WERI-Rb-1 (cell line): ENCODE measurements at regions not wholly inside any gene's neighbourhood (a gene's known extent, or its start where the extent isn't known, plus 50 kb on each side); places are given as distances from the start of the nearest gene placed in this dataset.

Experiments used
- DNase-seq: peaks from one replicate; pipeline ENCODE4 v3.0.0-alpha.2; 2020
- H3K27ac ChIP-seq: fragments of 250-450 bp; sonication (Bioruptor Pico); 2 replicates; pipeline ENCODE4 v1.5.1; 2020; ENCODE audit warnings: mild to moderate bottlenecking, moderate library complexity
- H3K27me3 ChIP-seq: fragments of 250-450 bp; sonication (Bioruptor Pico); 2 replicates; pipeline ENCODE4 v1.5.1; 2021; ENCODE audit warnings: mild to moderate bottlenecking, low read depth, moderate library complexity; ENCODE audit not compliant: insufficient read depth, severe bottlenecking
- H3K36me3 ChIP-seq: fragments of 250-450 bp; sonication (Bioruptor Pico); 2 replicates; pipeline ENCODE4 v1.5.1; 2020; ENCODE audit warnings: mild to moderate bottlenecking, moderate library complexity
- H3K4me3 ChIP-seq: 2 replicates; pipeline ENCODE4 v1.5.1; 2011; ENCODE audit warnings: low read depth, mild to moderate bottlenecking, control low read depth, low read length
- H3K9me3 ChIP-seq: fragments of 250-450 bp; sonication (Bioruptor Pico); 2 replicates; pipeline ENCODE4 v1.5.1; 2021; ENCODE audit warnings: mild to moderate bottlenecking, moderate library complexity; ENCODE audit not compliant: severe bottlenecking
- TF ChIP-seq, protein P1 (sequence below): IDR thresholded peaks from 2 replicates; pipeline ENCODE4 v1.5.1; 2011; ENCODE audit warnings: low read depth, mild to moderate bottlenecking, control low read depth, inconsistent platforms, low read length

DNA sequence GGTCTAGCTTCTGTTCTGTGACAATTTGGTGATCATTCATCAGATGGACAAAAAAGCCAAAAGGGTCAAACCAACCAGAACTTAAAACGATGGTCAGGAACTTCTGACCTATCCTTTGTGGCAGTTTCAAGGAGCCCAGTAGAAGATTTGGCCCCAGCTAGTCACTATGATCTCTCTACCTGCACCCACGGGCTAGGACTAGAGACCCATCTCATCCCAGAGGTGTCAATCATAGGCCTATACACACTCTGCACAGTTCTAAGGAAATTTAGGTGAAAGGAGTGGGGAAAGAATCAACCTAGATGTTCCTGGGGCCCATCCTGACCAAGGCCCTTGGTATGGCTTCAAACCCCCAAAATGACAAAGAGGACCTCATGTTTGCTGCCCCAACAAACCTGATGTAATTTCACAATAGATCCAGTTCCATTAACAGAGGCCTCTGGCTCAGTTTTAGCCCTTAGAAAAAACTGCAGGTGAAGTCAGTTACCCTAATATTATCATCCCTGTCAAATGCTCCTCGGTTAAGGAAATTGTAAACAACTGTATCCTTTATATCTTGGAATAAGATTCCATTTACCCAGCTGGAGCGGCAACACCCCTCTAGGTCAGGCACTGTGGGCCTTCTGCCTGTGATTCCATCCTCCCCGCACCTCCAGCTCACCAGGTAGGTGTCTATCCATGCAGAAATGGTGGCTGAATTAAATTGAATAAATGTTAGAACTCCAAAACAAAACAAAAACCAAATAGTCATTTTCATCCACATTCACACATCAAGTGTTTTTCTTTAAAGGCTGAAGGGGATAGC is 138.7 kb downstream of the ENC1 start:
- no peak overlapping the region for H3K4me3 ChIP-seq
- H3K9me3 ChIP-seq = no peaks in the 10 kb centered on the region
- no peaks in the 10 kb centered on the region for H3K36me3 ChIP-seq
- no peaks in the 10 kb centered on the region for H3K27me3 ChIP-seq
- no peak overlapping the region for H3K27ac ChIP-seq
- TF ChIP-seq, protein P1, sequence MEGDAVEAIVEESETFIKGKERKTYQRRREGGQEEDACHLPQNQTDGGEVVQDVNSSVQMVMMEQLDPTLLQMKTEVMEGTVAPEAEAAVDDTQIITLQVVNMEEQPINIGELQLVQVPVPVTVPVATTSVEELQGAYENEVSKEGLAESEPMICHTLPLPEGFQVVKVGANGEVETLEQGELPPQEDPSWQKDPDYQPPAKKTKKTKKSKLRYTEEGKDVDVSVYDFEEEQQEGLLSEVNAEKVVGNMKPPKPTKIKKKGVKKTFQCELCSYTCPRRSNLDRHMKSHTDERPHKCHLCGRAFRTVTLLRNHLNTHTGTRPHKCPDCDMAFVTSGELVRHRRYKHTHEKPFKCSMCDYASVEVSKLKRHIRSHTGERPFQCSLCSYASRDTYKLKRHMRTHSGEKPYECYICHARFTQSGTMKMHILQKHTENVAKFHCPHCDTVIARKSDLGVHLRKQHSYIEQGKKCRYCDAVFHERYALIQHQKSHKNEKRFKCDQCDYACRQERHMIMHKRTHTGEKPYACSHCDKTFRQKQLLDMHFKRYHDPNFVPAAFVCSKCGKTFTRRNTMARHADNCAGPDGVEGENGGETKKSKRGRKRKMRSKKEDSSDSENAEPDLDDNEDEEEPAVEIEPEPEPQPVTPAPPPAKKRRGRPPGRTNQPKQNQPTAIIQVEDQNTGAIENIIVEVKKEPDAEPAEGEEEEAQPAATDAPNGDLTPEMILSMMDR = no peak
- no peak for DNase-seq

DNA sequence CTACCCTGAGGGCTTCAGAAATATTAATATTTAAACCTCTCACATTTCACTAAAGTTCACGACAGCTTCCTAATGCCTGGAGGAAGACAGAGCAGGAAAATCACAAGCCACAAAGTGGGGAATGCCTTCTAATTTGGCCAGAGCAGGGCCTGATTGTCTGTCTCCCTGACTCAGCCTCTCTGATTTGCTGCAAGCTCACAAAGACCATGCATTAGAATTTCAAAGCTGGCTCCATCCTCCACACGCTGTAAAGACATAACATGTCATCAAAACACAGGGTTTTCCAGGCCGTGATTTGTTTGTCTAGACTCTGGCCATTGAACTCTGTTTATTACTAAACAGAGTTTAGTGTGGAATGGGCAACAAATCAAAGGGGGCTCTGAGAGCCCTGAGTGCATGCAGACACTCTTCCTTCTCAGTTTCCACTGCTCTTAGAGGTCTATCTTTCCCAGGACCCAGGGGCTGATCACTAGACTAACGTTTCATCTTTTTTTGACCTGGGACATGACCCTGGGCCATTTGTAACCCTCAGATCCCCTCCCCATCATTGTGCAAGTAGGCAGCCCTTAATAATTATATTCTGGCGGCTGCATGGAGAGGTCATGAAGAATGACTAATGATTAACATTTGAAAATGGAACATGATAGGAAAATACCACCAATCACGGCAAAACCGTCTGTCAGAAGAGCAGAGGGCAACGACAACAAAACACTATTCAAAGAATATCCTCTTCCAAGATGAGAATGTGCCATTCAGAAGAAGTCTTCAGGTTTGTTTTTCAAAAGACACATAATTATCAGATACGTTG is 140.2 kb downstream of the ENC1 start:
- TF ChIP-seq, protein P1 = no peak
- no peaks in the 10 kb centered on the region for H3K9me3 ChIP-seq
- no peak for DNase-seq
- no peak overlapping the region for H3K27ac ChIP-seq
- H3K27me3 ChIP-seq = no peaks in the 10 kb centered on the region
- H3K36me3 ChIP-seq = no peaks in the 10 kb centered on the region
- H3K4me3 ChIP-seq = no peak overlapping the region

DNA sequence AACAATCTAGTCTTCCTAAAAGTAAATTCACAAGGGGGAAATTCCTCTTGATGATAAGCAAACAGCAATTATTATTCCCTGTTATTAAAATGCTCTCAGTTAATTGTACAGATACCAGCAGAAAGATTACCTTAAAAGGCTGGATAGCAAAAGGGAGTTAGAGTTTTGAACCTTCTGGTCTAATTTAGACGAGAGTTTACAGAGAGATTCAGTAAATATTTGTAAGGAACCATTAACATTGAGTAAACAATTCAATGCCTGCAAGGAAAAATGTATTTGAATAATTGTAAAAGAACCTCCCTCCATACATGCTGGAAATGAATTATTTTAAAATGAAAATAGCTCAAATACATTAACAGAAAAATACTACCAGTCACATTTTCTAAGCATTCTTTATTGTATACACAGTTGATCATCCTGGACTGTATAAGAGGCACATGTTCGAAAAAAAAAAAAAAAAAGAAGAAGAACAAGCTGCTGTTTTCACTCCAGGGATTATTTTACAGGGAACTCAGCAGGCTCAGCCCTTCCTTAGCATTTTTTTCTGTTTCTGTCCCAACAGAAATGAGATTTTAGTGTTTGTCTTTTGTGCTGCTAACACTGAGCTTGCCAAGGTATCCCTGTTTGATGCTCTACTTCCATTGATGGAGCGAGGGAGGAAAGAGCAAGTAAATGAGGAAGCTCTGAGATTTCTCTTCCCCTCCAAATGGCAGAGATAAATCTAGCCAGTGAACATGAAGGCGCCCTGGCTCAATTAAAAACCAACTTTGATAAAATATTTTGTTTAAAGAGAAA is 141.1 kb downstream of the ENC1 start:
- Histone ChIP-seq H3K27me3 (no peaks in the 10 kb centered on the region), H3K27ac (no peak overlapping the region), H3K36me3 (no peaks in the 10 kb centered on the region), H3K4me3 (no peak overlapping the region), H3K9me3 (no peaks in the 10 kb centered on the region)
- TF ChIP-seq, protein P1 = no peak
- DNase-seq = no peak

DNA sequence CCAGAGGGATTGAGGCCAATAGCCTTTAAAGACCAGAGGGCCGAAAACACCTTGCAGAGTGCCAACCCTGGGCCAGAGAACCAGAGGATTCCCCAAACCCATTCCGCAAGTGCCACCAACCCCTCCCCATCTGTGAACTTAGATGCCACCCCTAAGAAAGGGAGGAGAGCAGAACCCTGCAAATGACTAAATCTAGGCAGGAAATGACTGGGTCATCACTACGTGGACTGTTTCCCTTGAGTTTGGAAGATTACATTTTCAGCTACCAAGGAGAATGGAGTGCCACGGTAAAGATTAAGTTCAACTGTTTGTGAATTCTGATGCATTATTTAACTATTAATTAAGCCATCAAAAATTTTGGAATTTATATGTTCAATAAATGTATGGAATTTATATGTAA is 142.8 kb downstream of the ENC1 start:
- H3K9me3 ChIP-seq = no peaks in the 10 kb centered on the region
- H3K4me3 ChIP-seq = no peak overlapping the region
- H3K27me3 ChIP-seq = no peaks in the 10 kb centered on the region
- TF ChIP-seq, protein P1 = no peak
- no peak overlapping the region for H3K27ac ChIP-seq
- DNase-seq = no peak
- no peaks in the 10 kb centered on the region for H3K36me3 ChIP-seq

DNA sequence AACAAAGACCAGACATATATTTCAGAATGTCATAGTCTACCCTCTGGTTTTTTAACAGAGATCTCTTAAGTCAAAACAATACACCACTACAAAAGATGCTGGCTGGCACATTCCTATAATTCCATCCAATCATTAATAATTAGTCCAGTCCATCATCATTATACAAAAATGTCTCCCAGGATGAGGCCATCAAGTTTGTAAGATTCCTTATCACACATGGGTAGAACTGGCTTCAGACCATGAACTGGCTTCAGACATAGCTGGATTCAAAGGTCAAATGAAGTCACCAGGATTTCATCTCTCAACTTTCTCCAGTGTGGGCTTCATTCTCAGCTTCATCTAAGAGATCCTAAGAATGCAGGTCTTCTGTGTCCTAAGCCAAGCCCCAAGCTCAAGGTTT is 147.1 kb downstream of the ENC1 start:
- no peak overlapping the region for H3K27ac ChIP-seq
- no peak for DNase-seq

More for the DNA sequence above, 147.1 kb downstream of the ENC1 start:
- Histone ChIP-seq H3K9me3 (no peaks in the 10 kb centered on the region), H3K4me3 (no peak overlapping the region), H3K27me3 (no peaks in the 10 kb centered on the region), H3K36me3 (no peaks in the 10 kb centered on the region)
- TF ChIP-seq, protein P1 = no peak
